GM13976 (cell line): ENCODE measurements at regions not wholly inside any gene's neighbourhood (a gene's known extent, or its start where the extent isn't known, plus 50 kb on each side); places are given as distances from the start of the nearest gene placed in this dataset.
A peak's percentile ranks its signal among the peaks of the same experiment; 100 is the strongest.
"Not testable (repeated sequence)": the region's sequence is repeated elsewhere in the genome, so short reads cannot be mapped to it uniquely, and the experiment has no call there.

Experiments used
- DNase-seq: peaks from one replicate; pipeline ENCODE4 v3.0.0; 2012; ENCODE audit warnings: low spot score
- CTCF ChIP-seq: IDR thresholded peaks from 2 replicates; pipeline ENCODE4 v1.5.1; 2012; ENCODE audit warnings: borderline replicate concordance, mild to moderate bottlenecking; ENCODE audit not compliant: insufficient read depth; ENCODE audit errors: extremely low read depth, missing control alignments, control extremely low read depth
- in situ Hi-C: fragments of 300-500 bp; cut with MboI; formaldehyde crosslinking; loops from one replicate; pipeline ENCODE4 v1.12.0; 2022; ENCODE audit warnings: low sequenced_read_pairs, mixed read lengths, inconsistent platforms; ENCODE audit not compliant: unreplicated experiment

GRCh38 chr10:123390332-123390731 lies 236.1 kb downstream of the BUB3 start:
- TF ChIP-seq CTCF, result no peak
- no peak for DNase-seq
- in situ Hi-C loops, result loop anchor here (5.0 kb wide), 2 partner anchors 162 to 238 kb away; partner anchors contain the start of gene BUB3

GRCh38 chr10:123390874-123391273 lies 236.7 kb downstream of the BUB3 start:
- no peak for TF ChIP-seq CTCF
- in situ Hi-C loops, result loop anchor here (5.0 kb wide), 2 partner anchors 161 to 239 kb away; partner anchors contain the start of gene BUB3
- DNase-seq, result no peak

GRCh38 chr10:123391275-123392028 lies 237.2 kb downstream of the BUB3 start:
- in situ Hi-C loops, result loop anchor here (5.0 kb wide), 2 partner anchors 161 to 239 kb away; partner anchors contain the start of gene BUB3
- no peak for TF ChIP-seq CTCF
- peak; percentile 64 for DNase-seq

GRCh38 chr10:123392182-123392963 lies 238.2 kb downstream of the BUB3 start:
- DNase-seq, result peak; percentile 76
- TF ChIP-seq CTCF, result no peak
- in situ Hi-C loops, result loop anchor here (5.0 kb wide), 2 partner anchors 160 to 240 kb away; partner anchors contain the start of gene BUB3

GRCh38 chr10:123393170-123393569 lies 239.0 kb downstream of the BUB3 start:
- DNase-seq, result no peak
- TF ChIP-seq CTCF, result no peak
- in situ Hi-C loops, result loop anchor here (5.0 kb wide), 2 partner anchors 159 to 241 kb away; partner anchors contain the start of gene BUB3

- no peak for TF ChIP-seq CTCF
- in situ Hi-C loops, result loop anchor here (5.0 kb wide), 2 partner anchors 158 to 242 kb away; partner anchors contain the start of gene BUB3
- DNase-seq, result no peak
Observed at GRCh38 chr10:123394382-123394781, 240.2 kb downstream of the BUB3 start.

- in situ Hi-C loops, DNase-seq: not testable (repeated sequence)
Observed at GRCh38 chr10:123395234-123395633, 241.0 kb downstream of the BUB3 start.
